ENCODE measurements at regions not wholly inside any gene's neighbourhood (a gene's known extent, or its start where the extent isn't known, plus 50 kb on each side); places are given as distances from the start of the nearest gene placed in this dataset.

- TF ChIP-seq, protein P1, sequence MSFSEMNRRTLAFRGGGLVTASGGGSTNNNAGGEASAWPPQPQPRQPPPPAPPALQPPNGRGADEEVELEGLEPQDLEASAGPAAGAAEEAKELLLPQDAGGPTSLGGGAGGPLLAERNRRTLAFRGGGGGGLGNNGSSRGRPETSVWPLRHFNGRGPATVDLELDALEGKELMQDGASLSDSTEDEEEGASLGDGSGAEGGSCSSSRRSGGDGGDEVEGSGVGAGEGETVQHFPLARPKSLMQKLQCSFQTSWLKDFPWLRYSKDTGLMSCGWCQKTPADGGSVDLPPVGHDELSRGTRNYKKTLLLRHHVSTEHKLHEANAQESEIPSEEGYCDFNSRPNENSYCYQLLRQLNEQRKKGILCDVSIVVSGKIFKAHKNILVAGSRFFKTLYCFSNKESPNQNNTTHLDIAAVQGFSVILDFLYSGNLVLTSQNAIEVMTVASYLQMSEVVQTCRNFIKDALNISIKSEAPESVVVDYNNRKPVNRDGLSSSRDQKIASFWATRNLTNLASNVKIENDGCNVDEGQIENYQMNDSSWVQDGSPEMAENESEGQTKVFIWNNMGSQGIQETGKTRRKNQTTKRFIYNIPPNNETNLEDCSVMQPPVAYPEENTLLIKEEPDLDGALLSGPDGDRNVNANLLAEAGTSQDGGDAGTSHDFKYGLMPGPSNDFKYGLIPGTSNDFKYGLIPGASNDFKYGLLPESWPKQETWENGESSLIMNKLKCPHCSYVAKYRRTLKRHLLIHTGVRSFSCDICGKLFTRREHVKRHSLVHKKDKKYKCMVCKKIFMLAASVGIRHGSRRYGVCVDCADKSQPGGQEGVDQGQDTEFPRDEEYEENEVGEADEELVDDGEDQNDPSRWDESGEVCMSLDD (tag by site-specific recombination; IDR thresholded peaks at IDR 0.05): no peak
- TF ChIP-seq CTCF (tag by site-specific recombination; IDR thresholded peaks at IDR 0.05) (no peak), TRIM28 (IDR thresholded peaks at IDR 0.05; ENCODE audit: borderline replicate concordance, low read length) (no peak)
Observed at GRCh38 chr6:167748046-167748445, 78.7 kb upstream of the AFDN start.
